Calu3 (cell line): ENCODE measurements at regions not wholly inside any gene's neighbourhood (a gene's known extent, or its start where the extent isn't known, plus 50 kb on each side); places are given as distances from the start of the nearest gene placed in this dataset.
"Not testable (repeated sequence)": the region's sequence is repeated elsewhere in the genome, so short reads cannot be mapped to it uniquely, and the experiment has no call there.

Experiments used
- BruUV-seq: library from RNA; stranded (reverse); fragments of 400-500 nt; replicated peaks from 2 replicates; lab custom pipeline; 2021; lab: Mats Ljungman, UMichigan
- CTCF ChIA-PET: fragments of 300-600 bp; sonication (Branson Sonifier 250); formaldehyde crosslinking; loops from one replicate; lab custom pipeline; 2022; ENCODE audit warnings: antibody characterized with exemption; lab: Charles Lee
- DNase-seq: peaks from one replicate; pipeline ENCODE4 v3.0.0; 2022
- H3K27ac Mint-ChIP-seq: one replicate; pipeline ENCODE4 v1.8.0; 2022; ENCODE audit warnings: mixed read lengths; ENCODE audit not compliant: unreplicated experiment
- H3K27me3 Mint-ChIP-seq: one replicate; pipeline ENCODE4 v1.8.0; 2022; ENCODE audit warnings: mixed read lengths; ENCODE audit not compliant: unreplicated experiment
- H3K36me3 Mint-ChIP-seq: one replicate; pipeline ENCODE4 v1.8.0; 2022; ENCODE audit warnings: mild to moderate bottlenecking, moderate library complexity, mixed read lengths; ENCODE audit not compliant: insufficient read depth, unreplicated experiment
- H3K4me1 Mint-ChIP-seq: one replicate; pipeline ENCODE4 v1.8.0; 2022; ENCODE audit warnings: mild to moderate bottlenecking, low read depth, mixed read lengths; ENCODE audit not compliant: unreplicated experiment
- H3K4me3 Mint-ChIP-seq: one replicate; pipeline ENCODE4 v1.8.0; 2022; ENCODE audit warnings: mild to moderate bottlenecking, low read depth, moderate library complexity, mixed read lengths; ENCODE audit not compliant: unreplicated experiment
- H3K9me3 Mint-ChIP-seq: one replicate; pipeline ENCODE4 v1.8.0; 2022; ENCODE audit warnings: low read depth, mixed read lengths; ENCODE audit not compliant: unreplicated experiment
- CTCF ChIP-seq: fragments of 200-600 bp; IDR thresholded peaks from one replicate; pipeline ENCODE4 v1.8.0; 2022; ENCODE audit warnings: antibody characterized with exemption; ENCODE audit not compliant: unreplicated experiment
- intact Hi-C: fragments of 100-400 bp; cut with micrococcal nuclease; formaldehyde crosslinking; loops from one replicate; pipeline ENCODE4 v1.10.0; 2022; ENCODE audit not compliant: unreplicated experiment

GRCh38 chr2:106336108-106336507 lies 132.1 kb downstream of the RGPD3 start:
- H3K4me3 Mint-ChIP-seq, result no peak overlapping the region
- CTCF ChIA-PET, result no interaction called here
- no peaks in the 10 kb centered on the region for H3K27me3 Mint-ChIP-seq
- no peak for DNase-seq
- H3K9me3 Mint-ChIP-seq, result no peaks in the 10 kb centered on the region
- H3K36me3 Mint-ChIP-seq, result no peaks in the 10 kb centered on the region
- no peak overlapping the region for H3K27ac Mint-ChIP-seq
- BruUV-seq, result no TSS peak
- no peaks in the 10 kb centered on the region for H3K4me1 Mint-ChIP-seq
- intact Hi-C loops, result no loop called here
- TF ChIP-seq CTCF, result no peak

- intact Hi-C loops, result no loop called here
- CTCF ChIA-PET, result no interaction called here
- no TSS peak for BruUV-seq
Measured at GRCh38 chr2:106334802-106335201, 133.4 kb downstream of the RGPD3 start.

GRCh38 chr2:106333253-106333873 lies 134.8 kb downstream of the RGPD3 start:
- CTCF ChIA-PET, H3K36me3 Mint-ChIP-seq, BruUV-seq, H3K27me3 Mint-ChIP-seq, intact Hi-C loops, H3K4me3 Mint-ChIP-seq, DNase-seq, H3K9me3 Mint-ChIP-seq, H3K27ac Mint-ChIP-seq, H3K4me1 Mint-ChIP-seq: not testable (repeated sequence)

More at GRCh38 chr2:106334802-106335201, 133.4 kb downstream of the RGPD3 start:
- no peak for DNase-seq
- no peak for TF ChIP-seq CTCF
- H3K4me1 Mint-ChIP-seq, result no peaks in the 10 kb centered on the region
- no peak overlapping the region for H3K27ac Mint-ChIP-seq
- no peaks in the 10 kb centered on the region for H3K36me3 Mint-ChIP-seq
- H3K27me3 Mint-ChIP-seq, result no peaks in the 10 kb centered on the region
- H3K9me3 Mint-ChIP-seq, result no peaks in the 10 kb centered on the region
- no peak overlapping the region for H3K4me3 Mint-ChIP-seq

- DNase-seq, result no peak
- no TSS peak for BruUV-seq
- Mint-ChIP-seq H3K27ac (no peak overlapping the region), H3K9me3 (no peaks in the 10 kb centered on the region), H3K4me1 (no peaks in the 10 kb centered on the region), H3K4me3 (no peak overlapping the region), H3K36me3 (no peaks in the 10 kb centered on the region), H3K27me3 (no peaks in the 10 kb centered on the region)
- intact Hi-C loops, result no loop called here
- CTCF ChIA-PET, result no interaction called here
- TF ChIP-seq CTCF, result no peak
Measured at GRCh38 chr2:106332054-106332453, 136.2 kb downstream of the RGPD3 start.

- H3K9me3 Mint-ChIP-seq, H3K27ac Mint-ChIP-seq, H3K4me3 Mint-ChIP-seq, BruUV-seq, CTCF ChIA-PET, H3K36me3 Mint-ChIP-seq, H3K4me1 Mint-ChIP-seq, DNase-seq, H3K27me3 Mint-ChIP-seq, intact Hi-C loops: not testable (repeated sequence)
Measured at GRCh38 chr2:106330384-106331261, 136.5 kb upstream of the UXS1 start.
